CD4-positive, alpha-beta T cell treated with Interleukin-15 for 1 hour (primary cell): ENCODE measurements at regions not wholly inside any gene's neighbourhood (a gene's known extent, or its start where the extent isn't known, plus 50 kb on each side); places are given as distances from the start of the nearest gene placed in this dataset.
A peak's percentile ranks its signal among the peaks of the same experiment; 100 is the strongest.
"Not testable (repeated sequence)": the region's sequence is repeated elsewhere in the genome, so short reads cannot be mapped to it uniquely, and the experiment has no call there.

Experiments
- DNase-seq: peaks from one replicate; pipeline ENCODE4 v3.0.0-alpha.2; 2020

- no peak for DNase-seq
Observed at GRCh38 chr4:112776535-112776934, 139.6 kb downstream of the LARP7 start.

GRCh38 chr4:112778520-112778919, 141.6 kb downstream of the LARP7 start:
- no peak for DNase-seq

GRCh38 chr4:112793033-112793432, 156.1 kb downstream of the LARP7 start:
- DNase-seq, result no peak

- no peak for DNase-seq
Observed at GRCh38 chr4:112800001-112800400, 163.1 kb downstream of the LARP7 start.

- DNase-seq, result no peak
Observed at GRCh38 chr4:112801341-112801740, 164.4 kb downstream of the LARP7 start.

GRCh38 chr4:112802780-112803179, 165.8 kb downstream of the LARP7 start:
- DNase-seq, result no peak

GRCh38 chr4:112807083-112807482, 170.1 kb downstream of the LARP7 start:
- DNase-seq, result no peak

GRCh38 chr4:112808001-112808400, 171.1 kb downstream of the LARP7 start:
- DNase-seq, result no peak

GRCh38 chr4:112813790-112814189, 176.8 kb downstream of the LARP7 start:
- no peak for DNase-seq

GRCh38 chr4:112817933-112818593, 181.1 kb downstream of the LARP7 start:
- peak; percentile 19 for DNase-seq

- DNase-seq, result no peak
Observed at GRCh38 chr4:112818594-112818965, 181.6 kb downstream of the LARP7 start.

- no peak for DNase-seq
Observed at GRCh38 chr4:112819729-112820128, 182.8 kb downstream of the LARP7 start.

- no peak for DNase-seq
Observed at GRCh38 chr4:112823156-112823555, 186.2 kb downstream of the LARP7 start.

GRCh38 chr4:112823606-112824005, 186.7 kb downstream of the LARP7 start:
- DNase-seq, result no peak

GRCh38 chr4:112830753-112831386, 193.9 kb downstream of the LARP7 start:
- no peak for DNase-seq

GRCh38 chr4:112832493-112832892, 195.6 kb downstream of the LARP7 start:
- no peak for DNase-seq

GRCh38 chr4:112836895-112837294, 200.0 kb downstream of the LARP7 start:
- DNase-seq, result no peak

- not testable (repeated sequence) for DNase-seq
Observed at GRCh38 chr4:112838015-112838414, 201.1 kb downstream of the LARP7 start.

- no peak for DNase-seq
Observed at GRCh38 chr4:112840061-112840460, 203.1 kb downstream of the LARP7 start.

GRCh38 chr4:112840619-112841018, 203.7 kb downstream of the LARP7 start:
- no peak for DNase-seq

GRCh38 chr4:112842513-112842912, 205.6 kb downstream of the LARP7 start:
- DNase-seq, result no peak

GRCh38 chr4:112845386-112845785, 204.1 kb upstream of the ANK2 start:
- no peak for DNase-seq

GRCh38 chr4:112847045-112847444, 202.4 kb upstream of the ANK2 start:
- no peak for DNase-seq

- DNase-seq, result no peak
Observed at GRCh38 chr4:112847781-112848180, 201.7 kb upstream of the ANK2 start.

GRCh38 chr4:112848911-112849310, 200.5 kb upstream of the ANK2 start:
- DNase-seq, result no peak
